NCI-H345 (cell line): ENCODE measurements at regions not wholly inside any gene's neighbourhood (a gene's known extent, or its start where the extent isn't known, plus 50 kb on each side); places are given as distances from the start of the nearest gene placed in this dataset.
"Not testable (repeated sequence)": the region's sequence is repeated elsewhere in the genome, so short reads cannot be mapped to it uniquely, and the experiment has no call there.

ENCODE experiments used
- DNase-seq: peaks from one replicate; lab custom pipeline; 2025; lab: John Stamatoyannopoulos, UW

DNA sequence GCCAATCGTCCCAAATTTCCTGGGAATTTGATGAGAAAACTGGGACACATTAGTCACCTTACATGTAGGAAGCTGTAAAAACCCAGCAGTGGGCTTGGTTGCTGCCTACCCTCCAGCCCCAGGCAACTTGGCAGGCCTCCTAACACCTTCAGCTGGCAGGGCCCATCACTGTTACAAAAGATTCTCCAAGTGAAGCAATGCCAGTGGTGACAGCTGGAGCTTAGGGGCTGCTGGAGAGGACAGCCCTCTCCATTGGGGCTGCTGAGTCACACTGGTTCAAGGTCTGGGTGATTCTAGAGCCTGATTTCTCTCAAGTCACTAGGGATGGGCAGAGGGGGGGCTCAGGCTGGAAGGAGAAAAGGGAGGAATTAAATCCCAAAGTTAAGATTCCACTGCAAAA is 180.6 kb downstream of the COPRS start:
- DNase-seq, result no peak

DNA sequence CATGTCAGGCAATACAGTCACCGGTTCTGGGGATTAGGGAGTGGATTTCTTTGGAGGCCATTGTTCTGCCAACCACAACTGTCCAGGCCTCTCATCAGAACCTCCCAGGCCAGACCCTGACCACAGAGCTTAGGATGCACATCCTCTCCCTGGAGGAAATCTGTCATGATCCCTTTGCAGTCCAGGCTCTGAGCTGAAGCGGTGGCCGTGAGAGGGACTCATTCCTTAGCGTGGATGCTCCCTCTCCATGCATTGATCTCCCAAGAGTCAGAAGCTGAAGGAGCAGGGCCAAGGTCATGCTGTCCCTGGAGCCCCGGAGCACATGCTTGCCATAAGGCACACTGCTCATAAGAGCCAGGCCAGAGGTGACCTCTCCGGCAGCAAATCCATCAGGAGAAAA is 181.4 kb downstream of the COPRS start:
- DNase-seq, result no peak

DNA sequence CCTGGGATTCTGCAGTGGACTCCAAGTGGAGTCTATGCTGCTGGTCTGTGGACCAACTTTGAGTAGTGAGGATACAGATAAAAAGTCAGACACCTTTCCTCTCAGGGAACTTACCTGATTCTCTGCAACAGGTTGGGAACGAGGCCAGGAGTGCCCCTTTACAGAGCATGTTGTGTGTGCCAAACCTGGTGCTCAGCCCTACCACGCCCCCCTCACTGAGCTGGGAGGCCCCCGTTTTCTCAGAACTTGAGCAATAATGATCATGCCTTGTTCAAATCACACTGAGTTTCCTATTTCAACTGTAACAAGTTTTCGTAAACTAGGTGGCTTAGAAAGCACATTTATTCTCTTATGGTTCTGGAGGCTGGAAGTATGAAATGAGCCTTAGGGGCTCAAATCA is 182.0 kb downstream of the COPRS start:
- no peak for DNase-seq

DNA sequence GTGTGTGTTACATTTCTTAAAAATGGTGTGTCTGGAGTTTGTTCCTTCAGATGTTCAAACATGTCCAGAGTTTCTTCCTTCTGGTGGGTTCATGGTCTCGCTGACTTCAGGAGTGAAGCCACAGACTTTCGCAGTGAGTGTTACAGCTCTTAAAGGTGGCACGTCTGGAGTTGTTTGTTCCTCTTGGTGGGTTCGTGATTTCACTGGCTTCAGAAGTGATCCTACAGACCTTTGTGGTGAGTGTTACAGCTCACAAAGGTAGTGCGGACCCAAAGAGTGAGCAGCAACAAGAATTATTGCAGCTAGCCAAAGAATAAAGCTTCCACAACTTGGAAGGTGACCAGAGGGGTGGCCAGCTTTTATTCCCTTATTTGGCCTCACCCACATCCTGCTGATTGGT is 183.7 kb downstream of the COPRS start:
- not testable (repeated sequence) for DNase-seq

DNA sequence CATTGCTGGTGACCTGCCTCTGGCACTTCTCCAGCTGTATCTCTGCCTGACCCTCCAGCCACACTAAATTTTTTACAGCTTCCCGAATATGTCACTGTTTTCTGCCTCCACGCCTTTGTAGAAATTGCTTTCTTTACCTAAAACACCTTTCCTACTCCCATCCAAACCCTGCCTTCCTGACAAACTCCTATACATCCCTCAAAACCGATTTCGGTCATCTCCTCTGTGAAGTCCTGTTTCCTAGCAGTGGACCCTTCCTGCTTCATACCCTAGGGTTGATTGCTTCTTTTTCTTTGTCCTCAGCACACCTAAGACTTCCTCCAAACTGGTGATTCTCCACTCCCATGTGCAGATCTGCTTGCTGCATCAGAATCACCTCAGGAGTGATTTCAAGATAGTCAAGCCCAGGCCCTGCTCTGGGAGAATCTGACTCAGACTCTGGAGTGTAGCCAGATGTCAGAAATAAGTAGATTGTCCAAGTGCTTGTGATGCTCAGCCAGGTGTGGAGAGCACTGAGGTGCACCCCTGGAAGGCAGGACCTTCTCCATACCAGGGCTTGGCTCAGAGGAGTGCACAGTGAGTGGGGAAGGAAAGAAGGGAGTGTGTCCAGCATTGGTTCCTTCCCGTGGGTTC is 184.2 kb downstream of the COPRS start:
- no peak for DNase-seq

DNA sequence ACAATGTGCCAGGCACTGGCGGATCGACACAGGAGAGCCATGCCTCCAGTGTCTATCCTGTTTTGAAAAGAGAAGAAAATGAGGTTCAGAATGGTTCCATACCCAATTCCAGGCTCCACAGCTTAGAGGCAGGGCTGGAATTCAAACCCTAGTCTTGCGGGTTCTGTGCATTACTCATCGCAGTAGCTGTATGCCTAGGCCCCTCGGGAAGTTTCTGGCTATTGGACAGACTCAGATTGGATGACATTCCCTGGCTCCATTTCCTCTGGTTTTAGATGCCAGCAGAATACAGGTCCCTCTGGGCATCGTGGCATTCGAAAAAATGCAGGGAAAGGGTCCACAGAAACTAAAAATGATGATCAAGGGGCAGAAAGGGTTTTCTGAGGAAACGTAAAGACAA is 184.7 kb downstream of the COPRS start:
- DNase-seq, result no peak

DNA sequence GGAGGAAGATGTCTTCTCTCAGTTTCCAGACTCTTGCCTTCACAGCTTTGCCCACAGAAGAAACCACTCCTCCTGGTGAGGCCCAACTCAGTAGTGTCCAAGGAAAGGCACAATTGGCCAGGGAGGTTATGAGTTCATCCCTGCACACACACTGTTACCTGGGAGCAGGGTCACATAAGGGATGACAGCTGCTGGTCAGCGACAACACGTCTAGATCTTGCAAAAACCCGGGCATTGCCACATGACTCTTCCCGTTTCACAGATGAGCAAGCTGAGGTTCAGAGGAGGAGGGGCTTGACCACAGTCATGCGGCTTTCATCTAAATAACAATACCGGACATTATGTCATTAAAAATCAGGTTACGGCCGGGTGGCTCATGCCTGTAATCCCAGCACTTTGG is 186.0 kb downstream of the COPRS start:
- no peak for DNase-seq

DNA sequence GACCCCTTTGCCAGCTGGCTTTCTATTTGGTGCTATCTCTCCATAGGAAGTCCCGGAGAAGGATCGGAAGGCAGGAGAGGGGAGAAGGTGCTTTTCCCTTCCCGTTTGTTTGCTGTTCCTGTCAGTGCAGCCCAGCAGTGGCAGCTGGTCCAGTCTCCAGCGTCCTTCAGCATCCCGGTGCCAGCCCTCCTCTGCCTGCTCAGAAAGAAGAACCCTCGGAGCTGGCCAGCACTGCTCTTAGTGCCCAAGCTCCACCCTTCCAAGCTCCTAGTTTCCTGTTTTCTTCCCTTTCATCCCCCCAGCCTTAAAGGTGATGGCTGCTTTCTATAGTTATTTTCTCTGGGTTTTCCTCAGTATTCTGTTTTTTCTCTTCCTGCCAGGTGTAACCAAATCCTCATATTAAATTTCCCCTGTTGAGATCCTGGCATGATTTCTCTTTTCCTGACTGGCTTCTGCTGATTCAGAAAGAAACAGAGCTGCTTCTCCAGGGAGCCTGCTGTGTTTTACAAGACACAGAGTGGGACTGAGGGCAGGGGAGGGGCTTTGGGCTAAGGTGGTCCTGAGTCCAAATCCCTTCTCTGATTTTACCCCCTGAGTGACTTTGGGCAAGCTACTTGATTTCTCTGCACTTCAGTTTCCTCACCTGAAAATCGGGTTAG is 186.8 kb downstream of the COPRS start:
- no peak for DNase-seq

DNA sequence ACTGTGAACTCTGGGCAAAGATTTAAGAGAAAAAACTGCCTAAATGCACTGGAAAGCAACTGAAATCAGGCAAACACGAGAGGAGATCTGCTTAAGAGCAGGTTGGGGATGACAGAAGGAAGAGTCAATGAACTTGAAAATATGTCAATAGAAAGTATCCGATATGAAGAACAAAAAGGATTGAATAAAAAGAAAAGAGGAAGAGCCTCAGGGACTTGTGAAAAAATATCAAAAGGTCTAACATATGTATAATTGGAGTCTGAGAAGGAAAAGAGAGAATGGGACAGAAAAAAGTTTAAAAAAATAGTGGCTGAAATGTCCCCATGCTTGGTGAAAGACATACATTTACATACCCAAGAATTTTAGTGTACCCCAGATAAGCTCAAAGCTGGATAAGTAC is 195.5 kb downstream of the COPRS start:
- DNase-seq, result no peak

DNA sequence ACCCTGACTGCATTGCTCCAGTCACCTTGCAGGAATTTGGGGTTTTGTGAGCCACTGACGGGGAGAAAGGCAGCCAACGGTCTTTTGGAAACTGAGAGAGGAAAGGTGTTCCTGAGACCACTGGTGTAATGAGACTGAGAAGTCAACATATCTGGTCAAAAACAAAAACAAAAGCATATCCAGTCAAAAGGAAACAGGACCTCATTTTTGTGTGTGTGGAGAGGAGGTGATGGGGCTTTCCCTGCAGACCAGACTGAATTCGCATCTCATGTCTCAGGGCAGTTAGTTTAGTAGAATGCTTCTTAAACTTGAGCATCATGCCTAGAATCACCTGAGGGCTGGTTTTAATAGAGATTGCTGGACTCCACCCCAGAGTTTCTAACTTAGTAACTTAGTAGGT is 198.4 kb downstream of the COPRS start:
- DNase-seq, result no peak

DNA sequence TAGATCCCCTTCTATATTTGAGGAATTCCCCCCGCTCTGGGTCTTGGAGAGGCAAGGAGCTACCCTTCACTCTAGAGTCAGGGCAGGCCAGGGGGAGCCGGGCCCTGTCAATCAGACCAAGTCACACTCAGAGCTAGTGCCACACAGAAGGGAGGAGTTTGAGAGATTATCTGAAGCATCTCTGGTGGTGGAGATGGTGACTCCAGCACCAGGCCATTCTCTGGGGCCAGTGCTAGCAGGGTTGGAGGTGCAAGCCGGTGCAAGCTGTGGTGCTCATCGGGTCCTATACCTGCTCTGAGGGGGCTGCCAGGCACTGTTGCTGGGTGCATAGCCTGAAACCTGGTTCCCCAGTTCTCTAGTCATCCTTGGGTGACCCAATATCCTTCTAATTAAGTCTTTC is 201.2 kb downstream of the COPRS start:
- DNase-seq, result no peak

DNA sequence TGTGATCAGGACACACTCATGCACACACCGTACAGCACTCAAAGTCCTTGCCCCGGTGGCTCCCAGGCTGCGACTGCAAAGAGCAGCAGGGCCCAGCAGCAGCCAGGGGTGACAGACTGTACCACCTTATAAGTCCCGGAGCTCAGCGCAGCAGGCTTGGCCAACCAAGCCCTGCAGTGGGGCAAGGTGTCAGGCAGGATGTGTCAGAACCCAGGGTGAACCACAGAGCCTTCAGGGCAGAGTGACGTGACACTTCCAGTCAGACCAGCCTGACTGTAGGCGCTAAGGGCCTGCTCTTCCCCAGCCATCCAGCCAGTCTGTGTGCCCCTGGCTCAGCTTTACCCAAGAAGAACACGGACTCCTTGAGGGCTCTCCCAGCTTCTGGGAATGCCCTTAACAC is 204.1 kb downstream of the COPRS start:
- no peak for DNase-seq

DNA sequence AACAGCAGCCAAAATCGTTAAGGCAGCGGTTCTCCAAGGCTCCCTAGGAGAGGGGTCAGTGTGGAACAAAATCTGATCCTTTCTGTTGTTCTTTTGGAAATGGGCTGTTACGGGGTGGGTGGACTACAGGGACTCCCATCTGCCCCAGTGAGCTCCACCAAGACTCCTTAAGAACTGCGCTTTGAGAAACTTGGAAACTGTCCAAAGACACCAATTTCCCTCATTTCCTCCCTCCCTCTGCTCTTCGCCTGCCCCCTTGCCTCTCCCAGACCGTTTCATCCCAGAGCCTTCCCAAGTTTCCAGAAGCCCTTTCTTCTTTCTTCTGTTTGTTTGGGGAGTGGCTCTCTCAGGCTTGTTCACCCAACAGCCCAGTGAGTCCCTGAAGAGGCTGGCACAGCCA is 205.4 kb downstream of the COPRS start:
- DNase-seq, result no peak

DNA sequence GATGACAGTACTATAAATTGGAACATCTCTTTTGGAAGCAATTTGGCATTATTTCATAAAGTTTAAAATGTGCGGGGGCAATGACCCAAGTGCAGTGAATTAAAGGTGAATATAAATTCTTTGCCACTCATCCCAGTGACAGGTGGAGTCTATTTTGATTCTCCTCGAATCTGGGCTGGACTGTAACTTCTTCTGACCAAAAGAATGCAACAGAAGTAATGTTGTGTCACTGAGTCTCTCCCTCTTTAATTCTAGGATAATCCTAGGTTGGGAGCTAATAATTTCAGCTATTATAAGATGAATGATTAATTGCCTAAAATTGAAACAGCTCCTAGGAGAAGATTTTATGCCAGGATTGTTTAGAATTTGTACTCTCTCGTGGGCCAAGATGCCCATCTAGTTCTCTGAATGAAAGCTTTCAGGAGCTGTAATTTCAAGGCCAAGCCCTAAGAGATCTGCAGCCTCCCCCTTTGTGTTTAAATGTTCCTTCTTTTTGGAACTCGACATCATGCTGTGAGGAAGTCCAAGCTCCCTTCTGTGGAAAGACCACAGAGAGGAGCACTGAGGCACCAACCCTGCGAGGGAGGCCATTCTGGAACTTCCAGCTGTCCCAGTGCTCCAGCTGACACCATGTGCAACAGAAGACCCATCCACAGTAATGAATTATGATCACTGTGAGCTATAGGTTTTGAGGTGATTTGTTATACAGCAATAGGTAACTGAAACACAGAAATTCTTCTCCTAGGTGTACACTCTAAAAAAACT is 208.1 kb downstream of the COPRS start:
- DNase-seq, result no peak

DNA sequence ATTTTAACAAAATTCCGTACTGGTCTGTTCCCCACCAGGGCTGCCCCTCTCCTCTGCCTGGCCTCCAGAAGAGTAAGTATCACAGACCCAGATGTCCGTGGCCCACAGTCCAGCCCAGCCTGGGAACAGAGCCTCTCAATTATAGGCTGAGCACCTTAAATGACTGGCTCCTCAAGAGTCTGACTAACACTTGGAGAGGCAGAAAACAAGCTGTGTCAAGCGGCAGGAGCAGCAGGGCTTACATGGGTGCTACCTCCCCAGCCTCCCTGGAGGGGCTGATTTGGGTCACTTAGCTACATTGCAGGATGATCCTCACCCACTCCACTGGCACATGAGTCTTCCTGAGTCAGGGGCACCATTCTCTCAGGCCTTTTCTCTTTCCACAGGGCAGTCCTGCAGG is 209.7 kb downstream of the COPRS start:
- no peak for DNase-seq

DNA sequence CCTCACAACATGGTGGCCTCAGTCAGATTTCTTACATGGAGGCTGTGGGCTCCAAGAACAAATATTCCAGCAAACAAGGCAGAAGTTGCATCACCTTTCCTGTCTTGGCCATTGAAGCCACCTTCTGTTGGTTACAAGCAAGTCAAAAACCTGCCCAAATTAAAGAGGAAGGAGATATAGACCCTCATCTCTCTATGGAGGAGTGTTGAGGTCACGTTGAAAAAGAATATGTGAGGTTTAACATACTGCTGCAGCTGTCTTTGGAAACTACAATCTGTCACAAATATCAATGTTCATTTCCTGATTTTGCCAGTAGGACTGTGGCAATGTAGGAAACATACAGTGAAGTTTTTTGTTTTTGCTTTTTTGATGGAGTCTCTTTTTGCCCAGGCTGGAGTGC is 211.4 kb downstream of the COPRS start:
- no peak for DNase-seq

DNA sequence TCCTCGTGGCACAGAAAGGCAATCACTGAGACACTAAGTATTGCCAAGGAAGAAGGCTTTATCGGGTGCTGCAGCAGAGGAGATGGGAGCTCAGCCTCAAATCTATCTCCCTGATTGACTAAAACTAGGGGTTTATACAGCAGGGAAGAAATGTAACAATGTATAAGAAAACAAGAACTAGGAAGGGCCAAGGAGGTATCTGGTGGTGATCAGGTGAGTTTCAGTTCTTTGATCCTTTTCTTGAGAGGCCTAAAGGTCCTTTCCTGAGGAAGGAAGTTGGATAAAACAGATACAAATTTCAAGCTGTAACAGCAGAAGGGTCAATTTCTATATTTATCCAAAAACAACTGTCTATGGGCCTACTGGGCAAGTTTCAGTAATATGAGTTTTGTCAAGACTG is 212.4 kb downstream of the COPRS start:
- no peak for DNase-seq

DNA sequence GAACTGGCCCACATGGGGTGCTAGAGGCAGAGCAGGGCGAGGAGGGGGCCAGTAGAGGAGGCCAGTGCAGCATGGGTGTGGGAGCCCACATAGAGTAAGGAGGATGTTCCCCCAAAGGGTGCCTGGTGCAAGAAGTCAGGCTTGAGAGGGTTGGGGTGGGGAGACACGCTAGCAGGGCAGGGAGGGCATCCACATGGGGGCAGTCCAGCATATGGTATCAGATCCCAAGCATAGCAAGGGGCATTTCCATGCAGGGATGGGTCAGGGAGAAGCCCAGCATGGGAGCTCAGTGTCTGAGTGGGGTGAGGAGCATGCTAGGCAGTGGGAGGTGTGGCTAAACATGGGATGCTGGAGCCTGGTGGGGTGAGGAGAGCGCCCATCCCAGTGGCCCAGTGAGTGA is 213.7 kb downstream of the COPRS start:
- no peak for DNase-seq

DNA sequence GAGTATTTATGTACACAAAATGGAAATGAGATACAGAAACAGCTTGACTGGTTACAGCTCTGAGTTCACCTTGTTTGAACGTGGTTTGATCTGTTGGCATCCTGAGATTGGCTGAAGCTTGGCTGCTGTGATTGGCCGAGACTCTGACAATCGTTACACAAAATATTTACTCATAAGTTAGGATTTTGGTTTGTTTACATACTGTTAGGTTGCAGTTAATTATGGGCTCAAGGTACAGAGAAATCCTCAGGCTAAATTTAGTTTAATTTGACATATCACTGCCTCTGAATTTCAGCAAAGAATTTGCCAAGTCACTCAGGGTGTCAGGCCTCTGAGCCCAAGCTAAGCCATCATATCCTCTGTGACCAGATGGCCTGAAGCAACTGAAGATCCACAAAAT is 227.3 kb downstream of the COPRS start:
- no peak for DNase-seq

DNA sequence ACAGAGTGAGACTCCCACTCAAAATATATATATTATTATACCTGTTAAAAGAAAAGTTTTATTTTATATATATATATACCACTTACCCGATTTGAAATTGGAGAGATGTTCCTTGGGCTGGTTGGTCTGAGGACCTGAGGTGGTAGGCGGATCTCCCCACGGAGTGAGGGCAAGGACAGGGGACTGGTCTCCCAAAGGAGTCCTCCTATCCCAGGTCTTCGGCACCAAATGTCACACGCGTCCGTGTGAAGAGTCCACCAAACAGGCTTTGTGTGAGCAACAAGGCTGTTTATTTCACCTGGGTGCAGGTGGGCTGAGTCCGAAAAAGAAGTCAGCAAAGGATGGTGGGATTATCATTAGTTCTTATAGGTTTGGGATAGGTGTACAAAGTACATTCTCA is 228.2 kb downstream of the COPRS start:
- not testable (repeated sequence) for DNase-seq

DNA sequence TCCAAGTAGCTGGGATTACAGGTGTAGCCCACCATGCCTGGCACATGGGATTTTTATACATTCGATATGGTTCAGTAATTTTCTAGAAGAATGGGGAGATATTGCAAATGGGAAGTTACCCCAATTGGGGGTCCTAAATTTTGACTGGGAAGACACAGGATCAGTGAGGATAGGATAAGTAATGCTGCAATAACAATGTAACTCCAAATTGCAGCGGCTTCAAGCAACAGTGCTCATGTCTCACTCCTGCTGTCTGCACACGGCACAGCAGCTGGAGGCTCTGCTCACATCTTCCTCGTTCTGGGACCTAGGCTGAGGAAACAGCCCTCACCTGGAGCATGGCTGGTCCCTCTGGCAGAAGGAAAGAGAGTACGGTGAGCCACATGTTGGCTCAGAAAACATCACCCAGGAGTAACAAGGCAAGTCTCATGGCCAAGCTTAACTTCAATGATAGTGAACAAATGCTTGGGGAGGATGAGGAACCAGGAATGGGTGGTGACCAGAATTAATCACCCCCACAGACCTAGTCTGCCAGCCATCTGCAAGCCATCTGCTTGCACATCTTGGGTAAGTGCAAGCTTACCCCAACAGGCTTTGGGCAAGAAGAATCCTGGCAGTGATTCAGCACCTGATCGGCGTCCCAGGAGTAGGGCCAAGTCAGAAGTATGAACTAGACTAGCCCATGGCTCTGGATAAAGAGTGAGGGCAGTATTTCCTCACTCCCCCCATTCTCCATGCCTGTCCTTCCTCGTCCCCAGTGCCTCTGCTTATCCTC is 229.2 kb downstream of the COPRS start:
- no peak for DNase-seq

DNA sequence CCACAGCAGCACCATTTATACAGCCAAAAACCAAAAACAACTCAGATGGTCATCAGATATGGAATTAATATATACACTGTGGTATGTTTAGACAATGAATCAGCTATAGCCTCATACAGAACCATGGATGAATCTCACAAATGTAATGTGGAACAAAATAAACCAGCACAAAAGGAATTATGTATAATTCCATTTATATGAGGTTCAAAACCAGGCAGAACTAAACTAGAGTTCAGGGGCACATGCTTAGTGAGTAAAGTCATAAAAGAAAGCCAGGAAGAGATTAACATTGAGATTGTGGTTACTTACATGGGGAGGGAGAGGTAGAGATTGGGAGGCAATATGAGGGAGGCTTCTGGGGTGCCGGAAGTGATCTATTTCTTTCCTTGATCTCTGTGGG is 231.1 kb downstream of the COPRS start:
- no peak for DNase-seq

DNA sequence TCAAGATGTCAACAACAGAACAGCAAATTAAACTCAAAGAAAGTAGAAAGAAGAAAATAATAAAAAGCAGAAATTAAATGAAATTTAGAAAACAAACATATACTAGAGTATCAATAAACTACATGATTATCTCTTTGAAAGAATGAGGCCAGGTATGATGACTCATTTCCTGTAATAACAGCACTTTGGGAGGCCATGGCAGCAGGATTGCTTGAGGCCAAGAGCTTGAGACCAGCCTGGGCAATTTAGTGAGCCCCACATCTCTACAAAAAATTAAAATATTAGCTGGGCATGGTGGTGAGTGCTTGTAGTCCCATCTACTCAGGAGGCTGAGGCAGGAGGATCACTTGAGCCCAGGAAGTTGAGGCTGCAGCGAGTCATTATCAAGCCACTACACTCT is 232.5 kb downstream of the RAB11FIP4 start:
- no peak for DNase-seq
